ENCODE measurements at regions not wholly inside any gene's neighbourhood (a gene's known extent, or its start where the extent isn't known, plus 50 kb on each side); places are given as distances from the start of the nearest gene placed in this dataset.
"Not testable (repeated sequence)": the region's sequence is repeated elsewhere in the genome, so short reads cannot be mapped to it uniquely, and the experiment has no call there.

- DNase-seq = no peak
Observed at GRCh38 chrX:45660477-45660876, 459.8 kb upstream of the DIPK2B start.

GRCh38 chrX:45633419-45633818, 432.7 kb upstream of the DIPK2B start:
- DNase-seq = no peak

- DNase-seq = no peak
Observed at GRCh38 chrX:45632506-45632905, 431.8 kb upstream of the DIPK2B start.

GRCh38 chrX:45630078-45630477, 429.4 kb upstream of the DIPK2B start:
- DNase-seq = no peak

- no peak for DNase-seq
Observed at GRCh38 chrX:45628041-45628440, 427.4 kb upstream of the DIPK2B start.

- DNase-seq = no peak
Observed at GRCh38 chrX:45623266-45623665, 422.6 kb upstream of the DIPK2B start.

GRCh38 chrX:45622538-45622937, 421.9 kb upstream of the DIPK2B start:
- DNase-seq = no peak

- DNase-seq = no peak
Observed at GRCh38 chrX:45622042-45622423, 421.4 kb upstream of the DIPK2B start.

GRCh38 chrX:45621376-45622041, 420.8 kb upstream of the DIPK2B start:
- peak; percentile 25 for DNase-seq

- no peak for DNase-seq
Observed at GRCh38 chrX:45619290-45619689, 418.6 kb upstream of the DIPK2B start.

GRCh38 chrX:45615591-45615990, 414.9 kb upstream of the DIPK2B start:
- DNase-seq = not testable (repeated sequence)

GRCh38 chrX:45614853-45615252, 414.2 kb upstream of the DIPK2B start:
- no peak for DNase-seq

- DNase-seq = no peak
Observed at GRCh38 chrX:45602151-45602550, 401.5 kb upstream of the DIPK2B start.

- DNase-seq = no peak
Observed at GRCh38 chrX:45601052-45601451, 400.4 kb upstream of the DIPK2B start.

GRCh38 chrX:45598861-45599260, 398.2 kb upstream of the DIPK2B start:
- no peak for DNase-seq

GRCh38 chrX:45596188-45596808, 395.6 kb upstream of the DIPK2B start:
- DNase-seq = no peak

GRCh38 chrX:45592101-45592500, 391.4 kb upstream of the DIPK2B start:
- no peak for DNase-seq

GRCh38 chrX:45591650-45592049, 391.0 kb upstream of the DIPK2B start:
- DNase-seq = no peak

- no peak for DNase-seq
Observed at GRCh38 chrX:45584717-45585116, 384.0 kb upstream of the DIPK2B start.

- DNase-seq = no peak
Observed at GRCh38 chrX:45577361-45577760, 376.7 kb upstream of the DIPK2B start.

GRCh38 chrX:45571453-45571852, 370.8 kb upstream of the DIPK2B start:
- no peak for DNase-seq

GRCh38 chrX:45566456-45566855, 365.8 kb upstream of the DIPK2B start:
- no peak for DNase-seq

GRCh38 chrX:45557387-45557786, 356.7 kb upstream of the DIPK2B start:
- no peak for DNase-seq

GRCh38 chrX:45554736-45555135, 354.1 kb upstream of the DIPK2B start:
- DNase-seq = no peak

- no peak for DNase-seq
Observed at GRCh38 chrX:45553417-45553816, 352.7 kb upstream of the DIPK2B start.

All from stimulated activated CD8-positive, alpha-beta memory T cell treated with anti-CD3 and anti-CD28 coated beads, Interleukin-4, amount 100 ng/mL, for 48 hours (primary cell).